ENCODE measurements at regions not wholly inside any gene's neighbourhood (a gene's known extent, or its start where the extent isn't known, plus 50 kb on each side); places are given as distances from the start of the nearest gene placed in this dataset.

- Histone ChIP-seq H3K9ac (ENCODE audit: insufficient read depth in 1 of 2, low read length in 2 of 2) (no peak overlapping the region), H3K27ac (ENCODE audit: low read depth in 1 of 2, low read length in 1 of 2) (no peak overlapping the region), H3K4me3 (no peak overlapping the region), H3K4me1 (ENCODE audit: control insufficient read depth in 5 of 5, insufficient read depth in 5 of 5, low read length in 5 of 5) (peaks cover 0 to 47% (median 16%) of the 10 kb centered on the region in 5 donors), H3K27me3 (ENCODE audit: control insufficient read depth in 3 of 3, insufficient read depth in 3 of 3, low read length in 2 of 3) (no peaks in the 10 kb centered on the region), H3K36me3 (ENCODE audit: control insufficient read depth in 4 of 4, insufficient read depth in 4 of 4, low read length in 4 of 4) (no peaks in the 10 kb centered on the region), H3K9me3 (ENCODE audit: control insufficient read depth in 4 of 4, insufficient read depth in 3 of 4, low read length in 3 of 4) (peaks cover 0 to 1% (median 0%) of the 10 kb centered on the region in 4 donors)
- ATAC-seq (ENCODE audit: insufficient read depth, low FRiP score) (no peak), DNase-seq (peak in 1 of 3 donors; percentile 17)
- TF ChIP-seq CTCF (IDR thresholded peaks at IDR 0.05; ENCODE audit: control extremely low read depth, extremely low read depth): no peak
- 57 to 79% methylated on average over 1 of the region's 1 CpG for WGBS, 2 donors
Measured at GRCh38 chr7:54810401-54810800, 51.4 kb upstream of the SEC61G start.

GRCh38 chr7:54811041-54811845 is 52.2 kb upstream of the SEC61G start:
- DNase-seq (peak in 2 of 3 donors; percentile 86 to 88), ATAC-seq (ENCODE audit: insufficient read depth, low FRiP score) (no peak)
- no peak for TF ChIP-seq CTCF (IDR thresholded peaks at IDR 0.05; ENCODE audit: control extremely low read depth, extremely low read depth)
- no peak overlapping the region for H3K4me3 ChIP-seq
- 29 to 31% methylated on average over 5 of the region's 5 CpGs for WGBS, 2 donors
- H3K36me3 ChIP-seq (ENCODE audit: control insufficient read depth in 4 of 4, insufficient read depth in 4 of 4, low read length in 4 of 4): no peaks in the 10 kb centered on the region
- peak overlapping the region in 1 of 2 donors; percentile 24 for H3K9ac ChIP-seq (ENCODE audit: insufficient read depth in 1 of 2, low read length in 2 of 2)
- peaks cover 0 to 1% (median 0%) of the 10 kb centered on the region in 4 donors for H3K9me3 ChIP-seq (ENCODE audit: control insufficient read depth in 4 of 4, insufficient read depth in 3 of 4, low read length in 3 of 4)
- no peaks in the 10 kb centered on the region for H3K27me3 ChIP-seq (ENCODE audit: control insufficient read depth in 3 of 3, insufficient read depth in 3 of 3, low read length in 2 of 3)
- H3K4me1 ChIP-seq (ENCODE audit: control insufficient read depth in 5 of 5, insufficient read depth in 5 of 5, low read length in 5 of 5): peaks cover 0 to 47% (median 16%) of the 10 kb centered on the region in 5 donors
- peak overlapping the region; percentile 5 to 46 for H3K27ac ChIP-seq (ENCODE audit: low read depth in 1 of 2, low read length in 1 of 2)

- no peak for ATAC-seq (ENCODE audit: insufficient read depth, low FRiP score)
- peak overlapping the region in 1 of 2 donors; percentile 24 for H3K9ac ChIP-seq (ENCODE audit: insufficient read depth in 1 of 2, low read length in 2 of 2)
- no peak overlapping the region for H3K4me3 ChIP-seq
- no peaks in the 10 kb centered on the region for H3K36me3 ChIP-seq (ENCODE audit: control insufficient read depth in 4 of 4, insufficient read depth in 4 of 4, low read length in 4 of 4)
- peaks cover 0 to 47% (median 16%) of the 10 kb centered on the region in 5 donors for H3K4me1 ChIP-seq (ENCODE audit: control insufficient read depth in 5 of 5, insufficient read depth in 5 of 5, low read length in 5 of 5)
- no peak for TF ChIP-seq CTCF (IDR thresholded peaks at IDR 0.05; ENCODE audit: control extremely low read depth, extremely low read depth)
- H3K27ac ChIP-seq (ENCODE audit: low read depth in 1 of 2, low read length in 1 of 2): peak overlapping the region; percentile 5 to 46
- H3K27me3 ChIP-seq (ENCODE audit: control insufficient read depth in 3 of 3, insufficient read depth in 3 of 3, low read length in 2 of 3): no peaks in the 10 kb centered on the region
- H3K9me3 ChIP-seq (ENCODE audit: control insufficient read depth in 4 of 4, insufficient read depth in 3 of 4, low read length in 3 of 4): no peaks in the 10 kb centered on the region
- DNase-seq: peak; percentile 77 to 93 (median 91)
- WGBS, 2 donors: 35 to 67% methylated on average over 8 of the region's 8 CpGs
Measured at GRCh38 chr7:54811846-54812254, 52.8 kb upstream of the SEC61G start.

Data from lung (tissue), 11 donors.